ENCODE measurements at regions not wholly inside any gene's neighbourhood (a gene's known extent, or its start where the extent isn't known, plus 50 kb on each side); places are given as distances from the start of the nearest gene placed in this dataset.

DNA sequence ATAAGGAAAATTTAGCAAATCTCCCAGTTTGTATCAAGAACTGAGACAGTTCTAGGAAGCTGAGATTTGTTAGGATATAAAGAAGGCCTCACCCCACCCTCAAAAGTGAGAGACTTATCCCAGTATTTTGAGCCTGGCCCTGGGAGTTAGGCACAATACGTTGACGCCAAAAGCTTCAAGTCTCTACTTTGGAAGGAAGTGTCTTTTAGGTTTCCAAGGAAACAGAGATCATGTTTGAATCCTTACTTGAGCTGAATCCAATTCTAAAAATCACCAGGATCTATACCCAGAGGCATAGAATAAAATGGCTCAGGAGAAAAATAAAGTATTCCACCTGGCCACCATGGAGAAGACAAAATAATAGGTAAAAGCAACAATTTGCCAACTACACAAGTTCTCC lies 115.9 kb upstream of the NRG3 start (continued):
- TF ChIP-seq NANOG (IDR thresholded peaks at IDR 0.05; ENCODE audit: insufficient read depth, low read depth, low read length, poor library complexity, severe bottlenecking) (no peak), BCL11A (IDR thresholded peaks at IDR 0.05; ENCODE audit: low read depth in 2 of 2, low read length in 2 of 2) (no peak), JUND (IDR thresholded peaks at IDR 0.05; ENCODE audit: low read length) (no peak), SIX5 (IDR thresholded peaks at IDR 0.05; ENCODE audit: low read depth, low read length) (no peak), JUN (IDR thresholded peaks at IDR 0.05; ENCODE audit: low read depth, low read length) (no peak), TAF7 (optimal IDR thresholded peaks at IDR 0.05; ENCODE audit: borderline replicate concordance, low read depth, low read length) (no peak)
- TF ChIP-seq, protein P1, sequence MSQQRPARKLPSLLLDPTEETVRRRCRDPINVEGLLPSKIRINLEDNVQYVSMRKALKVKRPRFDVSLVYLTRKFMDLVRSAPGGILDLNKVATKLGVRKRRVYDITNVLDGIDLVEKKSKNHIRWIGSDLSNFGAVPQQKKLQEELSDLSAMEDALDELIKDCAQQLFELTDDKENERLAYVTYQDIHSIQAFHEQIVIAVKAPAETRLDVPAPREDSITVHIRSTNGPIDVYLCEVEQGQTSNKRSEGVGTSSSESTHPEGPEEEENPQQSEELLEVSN (IDR thresholded peaks at IDR 0.05) = no peak
- TF ChIP-seq, protein P2, sequence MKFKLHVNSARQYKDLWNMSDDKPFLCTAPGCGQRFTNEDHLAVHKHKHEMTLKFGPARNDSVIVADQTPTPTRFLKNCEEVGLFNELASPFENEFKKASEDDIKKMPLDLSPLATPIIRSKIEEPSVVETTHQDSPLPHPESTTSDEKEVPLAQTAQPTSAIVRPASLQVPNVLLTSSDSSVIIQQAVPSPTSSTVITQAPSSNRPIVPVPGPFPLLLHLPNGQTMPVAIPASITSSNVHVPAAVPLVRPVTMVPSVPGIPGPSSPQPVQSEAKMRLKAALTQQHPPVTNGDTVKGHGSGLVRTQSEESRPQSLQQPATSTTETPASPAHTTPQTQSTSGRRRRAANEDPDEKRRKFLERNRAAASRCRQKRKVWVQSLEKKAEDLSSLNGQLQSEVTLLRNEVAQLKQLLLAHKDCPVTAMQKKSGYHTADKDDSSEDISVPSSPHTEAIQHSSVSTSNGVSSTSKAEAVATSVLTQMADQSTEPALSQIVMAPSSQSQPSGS (IDR thresholded peaks at IDR 0.05; ENCODE audit: low read length) = no peak
